Myocyte (in vitro differentiated cells): ENCODE measurements at regions not wholly inside any gene's neighbourhood (a gene's known extent, or its start where the extent isn't known, plus 50 kb on each side); places are given as distances from the start of the nearest gene placed in this dataset.
"Not testable (repeated sequence)": the region's sequence is repeated elsewhere in the genome, so short reads cannot be mapped to it uniquely, and the experiment has no call there.

Source experiments
- DNase-seq: peaks from one replicate; pipeline ENCODE4 v3.0.0-alpha.2; 2012; ENCODE audit warnings: low read depth

DNA sequence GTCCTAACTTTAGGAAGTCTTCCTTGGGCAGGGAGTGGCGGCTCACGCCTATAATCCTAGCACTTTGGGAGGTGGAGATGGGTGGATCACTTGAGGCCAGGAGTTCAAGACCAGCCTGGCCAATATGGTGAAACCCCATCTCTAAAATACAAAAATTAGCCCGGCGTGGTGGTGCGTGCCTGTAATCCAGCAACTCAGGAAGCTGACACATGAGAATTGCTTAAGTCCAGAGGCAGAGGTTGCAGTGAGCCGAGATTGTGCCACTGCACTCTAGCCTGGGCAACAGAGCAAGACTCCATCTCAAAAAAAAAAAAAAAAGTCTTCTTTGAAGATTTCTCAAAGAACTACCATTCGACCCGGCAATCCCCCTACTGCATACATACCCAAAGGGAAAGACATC lies 50.0 kb upstream of the GPCPD1 start:
- not testable (repeated sequence) for DNase-seq
